Prostate gland (tissue), 2 donors: ENCODE measurements at regions not wholly inside any gene's neighbourhood (a gene's known extent, or its start where the extent isn't known, plus 50 kb on each side); places are given as distances from the start of the nearest gene placed in this dataset.

Experiments used
- DNase-seq: peaks from one replicate; pipeline ENCODE4 v3.0.0-alpha.2; 2019; ENCODE audit warnings: low spot score
- H3K27ac ChIP-seq, 2 donors: fragments of 200-600 bp; sonication (generic); 2 replicates each; pipeline ENCODE4 v1.5.1; 2017 to 2019
- H3K27me3 ChIP-seq: fragments of 200-600 bp; sonication (generic); replicated peaks from 2 replicates; pipeline ENCODE4 v1.5.1; 2019; ENCODE audit not compliant: insufficient read depth
- H3K36me3 ChIP-seq, 2 donors: fragments of 200-600 bp; sonication (generic); 1 replicate in 1 of 2; 2 replicates in 1 of 2; pipeline versions ENCODE4 v1.5.1 to v1.8.1; 2017 to 2019
- H3K4me1 ChIP-seq: fragments of 200-600 bp; sonication (generic); replicated peaks from 2 replicates; pipeline ENCODE4 v1.5.1; 2019
- H3K4me3 ChIP-seq, 2 donors: fragments of 200-600 bp; sonication (generic); 2 replicates each; pipeline ENCODE4 v1.5.1; 2017 to 2019
- H3K9me3 ChIP-seq: fragments of 200-600 bp; sonication (generic); 2 replicates; pipeline ENCODE4 v1.5.1; 2017
- CTCF ChIP-seq, 4 experiments: fragments of 200-600 bp in 2 of 4; fragments of 450-650 bp in 2 of 4; sonication (generic) in 2 of 4; IDR thresholded peaks; 1 replicate in 3 of 4; 2 replicates in 1 of 4; pipeline ENCODE4 v1.5.1; 2016 to 2019; ENCODE audit warnings: antibody characterized with exemption in 4 of 4, mild to moderate bottlenecking in 2 of 4, moderate library complexity in 2 of 4
- POLR2A ChIP-seq: fragments of 450-650 bp; IDR thresholded peaks from one replicate; pipeline ENCODE4 v1.6.1; 2016; ENCODE audit warnings: antibody characterized with exemption, mild to moderate bottlenecking
- POLR2AphosphoS5 ChIP-seq: sonication (generic); formaldehyde crosslinking; IDR thresholded peaks from one replicate; pipeline ENCODE4 v1.6.1; 2017; ENCODE audit warnings: antibody characterized with exemption
- WGBS: methylation state at CpG from one replicate; pipeline ENCODE4 v1.1.5; 2018; 5-methylcytosine and 5-hydroxymethylcytosine counted together
- intact Hi-C: fragments of 100-400 bp; cut with DNase I; formaldehyde crosslinking; loops from one replicate; pipeline ENCODE4 v1.14.2; 2022

- no peak for TF ChIP-seq POLR2AphosphoS5
- TF ChIP-seq CTCF (IDR thresholded peaks at IDR 0.05), result no peak
- TF ChIP-seq POLR2A, result no peak
- no peak for DNase-seq
- intact Hi-C loops, result no loop called here
- H3K27ac ChIP-seq, result no peak overlapping the region
- H3K9me3 ChIP-seq, result no peaks in the 10 kb centered on the region
- no peaks in the 10 kb centered on the region for H3K4me1 ChIP-seq
- H3K36me3 ChIP-seq, result no peaks in the 10 kb centered on the region
- 90% methylated on average over 5 of the region's 5 CpGs for WGBS
- H3K27me3 ChIP-seq, result no peaks in the 10 kb centered on the region
- no peak overlapping the region for H3K4me3 ChIP-seq
Measured at GRCh38 chr7:91659096-91659495, 221.4 kb downstream of the MTERF1 start.

- H3K36me3 ChIP-seq, result no peaks in the 10 kb centered on the region
- no peaks in the 10 kb centered on the region for H3K27me3 ChIP-seq
- no peak overlapping the region for H3K4me3 ChIP-seq
- no peaks in the 10 kb centered on the region for H3K9me3 ChIP-seq
- no peak for DNase-seq
- intact Hi-C loops, result no loop called here
- no peaks in the 10 kb centered on the region for H3K4me1 ChIP-seq
- TF ChIP-seq CTCF (IDR thresholded peaks at IDR 0.05) (no peak), POLR2A (no peak), POLR2AphosphoS5 (no peak)
- H3K27ac ChIP-seq, result no peak overlapping the region
Measured at GRCh38 chr7:91660734-91661356, 219.7 kb downstream of the MTERF1 start.

- no peak overlapping the region for H3K4me3 ChIP-seq
- H3K27ac ChIP-seq, result no peak overlapping the region
- intact Hi-C loops, result no loop called here
- no peak for DNase-seq
- H3K4me1 ChIP-seq, result no peaks in the 10 kb centered on the region
- no peaks in the 10 kb centered on the region for H3K36me3 ChIP-seq
- WGBS, result 87% methylated on average over 4 of the region's 4 CpGs
- H3K27me3 ChIP-seq, result no peaks in the 10 kb centered on the region
- H3K9me3 ChIP-seq, result no peaks in the 10 kb centered on the region
- no peak for TF ChIP-seq CTCF (IDR thresholded peaks at IDR 0.05)
- no peak for TF ChIP-seq POLR2AphosphoS5
- no peak for TF ChIP-seq POLR2A
Measured at GRCh38 chr7:91661727-91662126, 218.8 kb downstream of the MTERF1 start.

- no peak for TF ChIP-seq POLR2A
- TF ChIP-seq POLR2AphosphoS5, result no peak
- TF ChIP-seq CTCF (IDR thresholded peaks at IDR 0.05), result no peak
- H3K27me3 ChIP-seq, result no peaks in the 10 kb centered on the region
- no peaks in the 10 kb centered on the region for H3K4me1 ChIP-seq
- H3K9me3 ChIP-seq, result no peaks in the 10 kb centered on the region
- H3K4me3 ChIP-seq, result no peak overlapping the region
- intact Hi-C loops, result no loop called here
- no peak overlapping the region for H3K27ac ChIP-seq
- no peak for DNase-seq
- no peaks in the 10 kb centered on the region for H3K36me3 ChIP-seq
Measured at GRCh38 chr7:91668217-91668616, 212.3 kb downstream of the MTERF1 start.

- no peak for TF ChIP-seq POLR2AphosphoS5
- TF ChIP-seq POLR2A, result no peak
- TF ChIP-seq CTCF (IDR thresholded peaks at IDR 0.05), result no peak
- Histone ChIP-seq H3K4me1 (no peaks in the 10 kb centered on the region), H3K9me3 (no peaks in the 10 kb centered on the region), H3K27me3 (no peaks in the 10 kb centered on the region), H3K36me3 (no peaks in the 10 kb centered on the region), H3K4me3 (no peak overlapping the region), H3K27ac (no peak overlapping the region)
- DNase-seq, result no peak
- intact Hi-C loops, result no loop called here
- 91% methylated on average over 3 of the region's 3 CpGs for WGBS
Measured at GRCh38 chr7:91671245-91671644, 209.3 kb downstream of the MTERF1 start.
